D341Med (cell line): ENCODE measurements at regions not wholly inside any gene's neighbourhood (a gene's known extent, or its start where the extent isn't known, plus 50 kb on each side); places are given as distances from the start of the nearest gene placed in this dataset.

Experiments
- DNase-seq: peaks from one replicate; pipeline ENCODE4 v3.0.0; 2012; ENCODE audit warnings: low spot score

GRCh38 chr11:106457727-106458126, 380.3 kb downstream of the AASDHPPT start:
- DNase-seq: no peak

GRCh38 chr11:106459135-106459534, 381.7 kb downstream of the AASDHPPT start:
- DNase-seq: no peak

DNA sequence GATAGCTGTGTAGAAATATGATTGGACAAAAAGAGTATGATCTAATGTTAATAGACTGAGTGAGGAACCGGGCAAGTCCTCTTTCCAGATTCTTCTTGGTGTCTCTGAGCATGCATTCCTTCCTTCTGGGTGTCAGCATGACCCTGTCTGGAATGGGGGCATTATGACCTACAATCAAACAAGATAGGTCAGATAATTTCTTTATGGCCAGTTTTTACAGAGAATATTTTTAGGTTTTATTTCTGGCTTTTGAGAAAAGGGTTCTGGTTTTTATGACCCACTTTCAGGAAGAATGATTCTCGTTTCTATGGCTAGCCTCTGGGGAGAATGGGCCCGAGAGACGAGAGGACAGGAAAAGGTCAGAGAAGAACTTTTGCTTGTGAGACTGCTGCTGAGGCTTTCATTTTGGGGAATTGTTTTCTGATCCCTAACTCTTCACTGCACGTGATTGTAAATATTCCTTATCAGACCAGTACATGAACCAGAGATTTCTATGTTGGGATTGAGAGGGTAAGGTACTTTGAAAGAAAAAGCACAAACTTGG, 383.8 kb downstream of the AASDHPPT start:
- DNase-seq: no peak

DNA sequence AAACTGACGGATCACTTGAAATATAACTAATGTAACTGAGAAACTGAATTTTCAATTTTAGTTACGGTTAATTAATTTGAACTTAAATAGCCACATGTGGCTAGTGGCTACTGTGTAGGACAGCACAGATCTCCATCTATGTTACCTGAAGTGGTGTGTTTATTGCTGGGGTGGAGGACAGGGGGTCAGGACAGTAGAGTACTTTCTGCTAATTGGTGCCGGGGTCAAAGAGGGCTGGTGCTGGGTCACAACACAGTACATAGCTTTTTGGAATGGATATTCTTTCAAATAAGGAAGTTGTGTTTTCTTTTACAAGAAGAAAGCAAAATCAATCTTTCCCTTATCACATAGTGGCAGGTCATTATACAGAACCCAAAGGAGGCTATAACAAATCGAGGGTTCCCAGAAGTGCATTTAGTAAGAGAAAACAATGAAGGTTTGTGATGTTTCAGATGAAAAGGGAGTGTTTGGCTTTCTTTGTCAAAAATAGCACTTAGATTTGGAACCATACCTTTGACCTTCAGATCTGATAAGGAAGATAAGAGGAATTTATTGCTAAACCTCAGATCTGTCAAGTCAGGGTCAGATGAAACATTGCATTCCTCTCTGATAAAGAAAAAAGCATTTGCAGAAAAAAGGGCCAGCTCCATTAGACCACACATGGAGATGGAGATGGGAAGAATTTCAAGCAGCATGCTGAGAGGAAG, 384.5 kb downstream of the AASDHPPT start:
- DNase-seq: no peak

- peak; percentile 42 for DNase-seq
Observed at GRCh38 chr11:106463154-106463553, 385.7 kb downstream of the AASDHPPT start.

GRCh38 chr11:106463796-106464201, 386.3 kb downstream of the AASDHPPT start:
- DNase-seq: no peak

DNA sequence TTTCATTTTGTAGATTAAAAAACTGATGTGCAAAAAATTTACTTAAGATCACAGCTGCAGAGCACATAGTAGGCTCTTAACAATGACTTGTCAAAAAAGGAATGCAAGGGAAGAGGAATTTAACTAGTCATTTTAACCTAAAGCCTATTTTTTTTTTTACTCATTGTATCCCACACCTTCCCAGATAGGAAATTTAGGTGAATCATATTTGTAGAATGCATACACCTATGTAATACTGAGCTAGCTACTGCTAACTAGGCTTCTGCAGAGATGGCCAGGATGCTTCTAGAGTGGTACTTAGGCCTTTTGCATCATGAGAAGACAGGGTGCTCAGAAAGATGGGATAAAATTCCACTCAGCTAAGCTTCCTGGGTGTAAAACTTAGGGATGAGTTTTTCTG, 387.3 kb downstream of the AASDHPPT start:
- DNase-seq: no peak

GRCh38 chr11:106466521-106467080, 389.1 kb downstream of the AASDHPPT start:
- no peak for DNase-seq

GRCh38 chr11:106467501-106467900, 390.0 kb downstream of the AASDHPPT start:
- no peak for DNase-seq

DNA sequence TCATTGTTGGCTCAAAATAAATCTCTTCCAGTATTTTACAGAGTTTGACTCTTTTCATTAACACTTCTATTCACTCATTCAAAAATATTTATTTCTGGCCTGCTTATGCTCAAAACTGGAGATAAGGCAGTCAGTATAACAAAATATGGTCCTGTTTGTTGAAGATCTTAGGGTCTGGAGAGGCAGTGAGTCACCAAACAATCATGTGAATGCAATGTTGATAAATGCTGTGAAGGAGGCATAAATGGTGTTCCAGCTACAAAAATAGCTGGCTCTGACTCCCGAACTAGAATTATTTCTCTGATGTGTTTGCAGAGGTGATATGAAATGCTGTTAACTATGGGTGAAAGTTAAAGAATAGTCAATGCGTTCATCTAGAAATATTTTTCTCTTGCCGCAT, 390.6 kb downstream of the AASDHPPT start:
- no peak for DNase-seq

- no peak for DNase-seq
Observed at GRCh38 chr11:106468531-106468930, 391.1 kb downstream of the AASDHPPT start.

GRCh38 chr11:106470230-106470629, 392.8 kb downstream of the AASDHPPT start:
- no peak for DNase-seq

GRCh38 chr11:106471276-106471675, 393.8 kb downstream of the AASDHPPT start:
- no peak for DNase-seq

GRCh38 chr11:106473089-106473722, 395.7 kb downstream of the AASDHPPT start:
- peak; percentile 24 for DNase-seq

DNA sequence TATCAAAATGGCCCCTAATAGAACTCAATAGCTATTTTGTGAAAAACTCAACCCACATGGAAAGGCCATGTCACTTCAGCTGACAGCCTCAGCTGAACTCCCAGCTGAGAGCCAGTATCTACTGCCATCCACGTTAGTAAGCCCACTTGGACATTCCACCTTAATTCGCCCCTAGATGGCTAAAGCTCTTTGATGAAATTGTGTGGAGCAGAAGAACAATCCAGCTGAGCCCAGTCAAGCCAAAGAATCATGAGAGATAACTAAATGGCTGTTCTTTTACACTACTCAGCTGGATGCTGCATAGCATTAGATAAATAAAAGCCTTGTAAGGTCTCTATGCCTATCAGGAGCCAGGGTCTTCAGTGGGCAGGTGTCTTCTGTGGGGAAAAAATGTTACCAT, 396.8 kb downstream of the AASDHPPT start:
- DNase-seq: no peak

- no peak for DNase-seq
Observed at GRCh38 chr11:106475181-106475580, 397.7 kb downstream of the AASDHPPT start.

DNA sequence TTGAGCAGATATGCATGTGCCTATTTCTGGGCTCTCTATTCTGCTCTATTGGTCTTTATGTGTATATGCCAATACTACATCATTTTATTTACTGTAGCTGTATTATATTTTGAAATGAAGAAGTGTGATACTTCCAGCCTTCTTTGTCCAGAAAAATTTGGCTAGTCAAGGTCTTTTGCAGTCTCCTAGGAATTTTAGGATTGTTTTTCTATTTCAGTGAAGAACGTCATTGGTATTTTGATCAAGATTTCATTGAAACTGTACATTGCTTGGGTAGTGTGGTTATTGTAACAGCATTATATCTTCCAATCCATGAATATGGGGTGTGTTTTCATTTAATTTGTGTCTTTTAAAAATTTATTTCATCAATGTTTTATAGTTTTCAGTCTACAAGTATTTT, 400.3 kb downstream of the AASDHPPT start:
- DNase-seq: no peak

DNA sequence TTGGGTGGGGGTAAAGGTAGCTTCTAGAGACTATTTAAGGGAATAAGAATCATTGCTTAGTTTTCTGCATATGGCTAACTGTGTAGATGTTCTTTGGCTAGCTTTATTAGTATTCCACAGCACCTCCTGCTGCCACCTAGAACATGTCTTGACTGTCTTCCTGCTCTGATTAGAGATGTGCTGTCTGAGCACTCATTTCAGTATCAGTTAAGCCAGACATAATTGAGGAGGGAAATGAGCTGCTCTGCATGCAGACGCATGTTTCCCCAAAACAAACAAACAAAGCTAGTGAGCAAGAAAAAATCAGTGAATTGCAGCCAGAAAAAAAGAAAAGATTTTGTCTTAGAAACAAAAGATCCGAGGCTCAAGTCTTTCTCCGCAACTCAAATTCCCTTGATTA, 402.2 kb downstream of the AASDHPPT start:
- DNase-seq: no peak

- DNase-seq: no peak
Observed at GRCh38 chr11:106480581-106481190, 403.2 kb downstream of the AASDHPPT start.

GRCh38 chr11:106482917-106483785, 405.7 kb downstream of the AASDHPPT start:
- DNase-seq: no peak

DNA sequence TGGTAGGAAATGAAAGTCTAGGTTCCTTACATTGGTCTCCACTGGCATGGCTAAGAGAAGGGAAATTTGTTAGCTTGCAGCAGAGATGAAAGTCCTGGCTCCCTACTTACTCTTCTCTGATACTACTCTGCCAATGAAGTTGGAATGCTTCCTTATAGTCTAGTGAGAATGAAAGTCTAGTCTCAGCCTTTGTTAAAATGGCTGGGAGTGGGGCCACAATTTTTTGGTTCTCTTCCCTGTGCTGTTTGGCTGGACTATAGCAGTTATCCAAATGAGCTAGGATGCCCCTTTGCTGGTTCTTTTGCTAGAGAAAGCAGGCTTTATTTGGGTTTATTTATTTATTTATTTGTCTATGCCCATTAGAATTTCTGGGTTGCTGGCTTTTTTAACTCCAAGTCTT, 414.3 kb downstream of the AASDHPPT start:
- no peak for DNase-seq

DNA sequence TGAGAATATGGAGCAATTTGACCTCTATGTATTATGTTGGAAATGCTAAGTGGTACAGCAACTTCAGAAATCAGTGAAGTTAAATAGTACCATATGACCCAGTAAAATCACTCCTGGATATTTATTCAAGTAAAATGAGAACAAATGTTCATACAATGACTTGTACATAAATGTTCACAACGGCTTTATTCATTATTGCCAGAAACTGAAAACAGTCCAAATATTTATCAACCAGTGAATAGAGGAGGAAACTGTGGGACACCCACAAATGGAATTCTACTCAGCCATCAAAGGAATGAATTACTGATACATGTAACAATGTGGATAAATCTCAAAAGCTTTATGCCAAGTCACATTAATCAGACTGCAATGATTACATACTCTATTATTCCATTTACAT, 416.3 kb downstream of the AASDHPPT start:
- no peak for DNase-seq
